ENCODE measurements at regions not wholly inside any gene's neighbourhood (a gene's known extent, or its start where the extent isn't known, plus 50 kb on each side); places are given as distances from the start of the nearest gene placed in this dataset.
"Not testable (repeated sequence)": the region's sequence is repeated elsewhere in the genome, so short reads cannot be mapped to it uniquely, and the experiment has no call there.

DNA sequence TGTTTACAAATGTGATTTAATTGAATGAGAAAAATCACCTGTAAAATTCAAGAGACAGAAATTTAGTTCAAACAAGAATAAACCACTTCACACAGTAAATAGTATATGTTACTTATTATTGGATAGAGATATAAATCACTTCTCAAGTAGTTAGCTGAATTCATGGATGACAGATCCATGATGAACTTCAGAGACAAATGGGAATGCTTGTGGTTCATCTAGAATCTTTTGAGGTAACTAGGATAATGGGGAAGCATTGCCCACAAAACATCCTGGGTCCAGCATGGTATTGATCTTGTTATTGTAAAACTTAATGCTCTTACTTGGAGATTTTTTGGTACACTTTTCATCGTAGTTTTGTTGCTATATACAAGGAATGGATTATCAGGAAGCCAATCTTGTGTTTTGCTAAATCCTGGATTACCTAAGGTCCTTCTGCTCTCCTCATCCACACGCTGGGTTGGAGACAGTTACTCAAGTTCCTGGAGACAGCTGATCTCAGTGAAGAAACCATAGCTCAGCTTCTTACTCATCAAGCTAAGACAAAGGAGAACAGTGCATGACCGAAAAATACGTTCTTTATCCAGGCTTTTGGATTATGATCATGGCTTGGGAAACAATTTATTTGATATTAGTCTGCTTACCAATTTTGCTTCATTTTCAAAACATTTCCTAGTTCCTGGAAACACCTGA is 142.5 kb upstream of the PREP start:
- intact Hi-C loops (cut with micrococcal nuclease), result no loop called here
- peaks cover 28% of the 10 kb centered on the region for H3K27me3 Mint-ChIP-seq (ENCODE audit: insufficient read depth)
- H3K9me3 Mint-ChIP-seq, result no peaks in the 10 kb centered on the region
- DNase-seq (ENCODE audit: low spot score), result no peak
- H3K27ac Mint-ChIP-seq, result no peak overlapping the region
- H3K36me3 Mint-ChIP-seq (ENCODE audit: low read depth), result no peaks in the 10 kb centered on the region
- H3K4me1 Mint-ChIP-seq (ENCODE audit: low read depth), result no peaks in the 10 kb centered on the region
- no peak overlapping the region for H3K4me3 Mint-ChIP-seq

DNA sequence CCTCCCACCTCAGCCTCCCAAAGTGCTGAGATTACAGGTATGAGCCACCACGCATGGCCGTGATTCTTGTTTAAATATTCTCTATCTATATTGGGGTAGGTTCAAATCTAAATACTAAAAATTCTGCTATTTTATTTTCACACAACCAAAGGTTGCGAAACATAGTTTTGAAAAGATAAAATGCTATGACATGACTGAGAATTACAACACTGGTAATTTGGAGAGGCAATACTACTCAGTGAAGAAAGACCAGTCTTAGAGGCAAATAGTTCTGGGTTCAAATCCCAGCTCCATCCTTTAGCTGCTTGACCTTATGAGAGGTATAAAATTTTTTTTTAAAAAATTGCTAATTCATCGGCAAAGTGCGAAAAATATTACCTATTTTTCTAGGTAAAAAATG is 137.0 kb upstream of the PREP start:
- H3K36me3 Mint-ChIP-seq (ENCODE audit: low read depth), result no peaks in the 10 kb centered on the region
- H3K27ac Mint-ChIP-seq, result no peak overlapping the region
- no peak for DNase-seq (ENCODE audit: low spot score)
- intact Hi-C loops (cut with micrococcal nuclease), result no loop called here
- no peaks in the 10 kb centered on the region for H3K4me1 Mint-ChIP-seq (ENCODE audit: low read depth)
- peaks cover 21% of the 10 kb centered on the region for H3K27me3 Mint-ChIP-seq (ENCODE audit: insufficient read depth)
- no peak overlapping the region for H3K4me3 Mint-ChIP-seq
- H3K9me3 Mint-ChIP-seq, result no peaks in the 10 kb centered on the region

DNA sequence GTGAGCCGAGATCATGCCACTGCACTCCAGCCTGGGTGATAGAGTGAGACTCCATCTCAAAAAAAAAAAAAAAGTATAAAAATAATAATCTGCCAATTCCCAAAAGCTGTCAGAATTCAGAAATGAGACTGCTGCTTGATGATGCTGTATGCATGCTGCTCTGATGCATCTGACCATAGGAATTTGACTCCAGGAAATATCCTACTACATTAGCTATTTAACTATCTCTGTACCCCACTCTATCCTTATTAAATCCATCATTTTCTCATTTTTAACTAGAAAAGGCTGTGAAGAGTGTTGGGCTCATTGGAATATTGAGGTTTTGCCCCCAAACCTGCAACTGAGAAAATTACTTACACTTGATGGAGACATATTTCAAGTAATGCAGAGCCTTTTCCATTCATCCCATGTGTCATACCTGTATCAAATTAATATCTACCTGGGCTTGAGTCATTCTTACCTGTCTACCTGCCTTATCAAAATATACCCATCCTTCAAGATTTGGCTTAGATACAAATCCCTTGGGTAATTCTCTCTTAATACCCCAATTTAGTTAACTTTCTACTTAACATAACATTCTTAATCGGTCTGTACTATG is 135.2 kb upstream of the PREP start:
- no peak for DNase-seq (ENCODE audit: low spot score)
- H3K27ac Mint-ChIP-seq, result peak overlapping the region; percentile 0
- H3K4me1 Mint-ChIP-seq (ENCODE audit: low read depth), result no peaks in the 10 kb centered on the region
- intact Hi-C loops (cut with micrococcal nuclease), result no loop called here
- no peaks in the 10 kb centered on the region for H3K36me3 Mint-ChIP-seq (ENCODE audit: low read depth)
- peaks cover 23% of the 10 kb centered on the region for H3K27me3 Mint-ChIP-seq (ENCODE audit: insufficient read depth)
- no peak overlapping the region for H3K4me3 Mint-ChIP-seq
- H3K9me3 Mint-ChIP-seq, result no peaks in the 10 kb centered on the region

DNA sequence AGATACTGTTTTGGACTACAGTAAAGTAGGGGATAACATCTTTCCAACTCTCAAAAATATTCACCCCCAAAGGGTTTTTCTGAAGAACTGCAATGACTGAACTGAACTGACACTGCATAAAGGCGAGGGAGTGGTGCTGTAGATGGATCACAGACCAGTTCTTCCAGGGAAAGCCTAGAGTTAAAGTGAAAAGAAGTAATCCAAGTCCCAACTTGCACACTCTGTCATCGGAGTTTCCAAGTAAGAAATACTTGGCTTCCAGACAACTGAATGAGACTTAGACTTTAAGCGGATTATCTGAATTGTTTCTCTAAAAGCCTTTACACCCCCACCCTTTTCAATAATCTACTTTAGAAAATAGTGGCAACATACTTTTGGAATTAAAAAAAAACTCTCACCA is 134.1 kb upstream of the PREP start:
- Mint-ChIP-seq H3K4me1 (ENCODE audit: low read depth) (no peaks in the 10 kb centered on the region), H3K9me3 (no peaks in the 10 kb centered on the region), H3K27me3 (ENCODE audit: insufficient read depth) (peaks cover 32% of the 10 kb centered on the region), H3K4me3 (no peak overlapping the region), H3K27ac (no peak overlapping the region), H3K36me3 (ENCODE audit: low read depth) (no peaks in the 10 kb centered on the region)
- DNase-seq (ENCODE audit: low spot score), result no peak
- intact Hi-C loops (cut with micrococcal nuclease), result no loop called here

DNA sequence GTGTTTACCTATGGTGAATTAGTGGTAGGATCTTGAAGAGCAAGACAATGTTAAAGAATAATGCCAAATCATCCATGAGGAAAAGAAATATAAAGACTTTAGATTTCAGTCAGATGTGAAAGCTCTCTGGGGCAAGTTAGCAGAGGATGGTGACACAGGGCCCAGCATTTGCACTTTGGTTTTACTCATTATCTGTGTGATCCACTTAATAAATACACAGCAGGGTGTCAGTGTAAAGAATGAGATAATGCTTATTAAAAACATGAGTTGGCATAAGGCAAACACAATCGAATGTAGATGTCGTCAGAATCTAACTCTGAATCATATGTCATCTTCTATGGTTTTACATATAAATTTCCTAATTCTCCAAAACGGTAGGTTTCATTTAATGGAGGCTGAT is 130.4 kb upstream of the PREP start:
- DNase-seq (ENCODE audit: low spot score), result no peak
- Mint-ChIP-seq H3K4me1 (ENCODE audit: low read depth) (no peaks in the 10 kb centered on the region), H3K27me3 (ENCODE audit: insufficient read depth) (peaks cover 36% of the 10 kb centered on the region), H3K36me3 (ENCODE audit: low read depth) (peaks cover 4% of the 10 kb centered on the region), H3K4me3 (no peak overlapping the region), H3K27ac (no peak overlapping the region), H3K9me3 (peaks cover 5% of the 10 kb centered on the region)
- intact Hi-C loops (cut with micrococcal nuclease), result no loop called here

DNA sequence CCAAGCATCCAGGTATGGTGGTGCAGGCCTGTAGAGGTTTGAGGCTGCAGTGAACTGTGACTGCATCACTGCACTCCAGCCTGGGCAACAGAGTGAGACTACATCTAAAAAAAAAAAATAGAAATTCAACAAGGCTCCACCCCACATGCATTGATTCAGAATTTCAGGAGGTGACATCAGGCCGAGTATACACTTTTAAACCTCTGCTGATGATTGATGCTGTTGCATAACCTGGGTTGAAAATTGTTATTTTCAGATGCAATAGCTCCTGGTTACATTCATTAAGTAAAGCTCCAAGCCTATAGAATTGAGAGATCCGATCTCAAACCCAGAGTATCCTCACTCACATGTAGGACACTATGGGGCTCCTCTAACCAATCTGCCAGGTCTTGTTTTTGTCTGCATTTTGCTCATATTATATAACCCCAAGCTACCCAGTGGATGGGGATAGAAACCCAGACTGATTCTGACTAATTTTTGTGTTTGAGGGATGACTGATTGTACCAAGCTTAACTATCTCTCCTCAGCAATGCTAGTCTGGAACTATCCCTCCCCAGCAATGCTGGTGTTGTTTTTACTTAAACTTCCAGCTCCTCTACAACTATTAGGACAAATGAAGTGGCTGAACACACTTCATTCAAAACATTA is 123.5 kb upstream of the PREP start:
- H3K4me1 Mint-ChIP-seq (ENCODE audit: low read depth), result peaks cover 10% of the 10 kb centered on the region
- intact Hi-C loops (cut with micrococcal nuclease), result no loop called here
- DNase-seq (ENCODE audit: low spot score), result no peak
- peaks cover 7% of the 10 kb centered on the region for H3K9me3 Mint-ChIP-seq
- peaks cover 8% of the 10 kb centered on the region for H3K27me3 Mint-ChIP-seq (ENCODE audit: insufficient read depth)
- H3K27ac Mint-ChIP-seq, result no peak overlapping the region
- no peak overlapping the region for H3K4me3 Mint-ChIP-seq
- H3K36me3 Mint-ChIP-seq (ENCODE audit: low read depth), result peaks cover 8% of the 10 kb centered on the region

DNA sequence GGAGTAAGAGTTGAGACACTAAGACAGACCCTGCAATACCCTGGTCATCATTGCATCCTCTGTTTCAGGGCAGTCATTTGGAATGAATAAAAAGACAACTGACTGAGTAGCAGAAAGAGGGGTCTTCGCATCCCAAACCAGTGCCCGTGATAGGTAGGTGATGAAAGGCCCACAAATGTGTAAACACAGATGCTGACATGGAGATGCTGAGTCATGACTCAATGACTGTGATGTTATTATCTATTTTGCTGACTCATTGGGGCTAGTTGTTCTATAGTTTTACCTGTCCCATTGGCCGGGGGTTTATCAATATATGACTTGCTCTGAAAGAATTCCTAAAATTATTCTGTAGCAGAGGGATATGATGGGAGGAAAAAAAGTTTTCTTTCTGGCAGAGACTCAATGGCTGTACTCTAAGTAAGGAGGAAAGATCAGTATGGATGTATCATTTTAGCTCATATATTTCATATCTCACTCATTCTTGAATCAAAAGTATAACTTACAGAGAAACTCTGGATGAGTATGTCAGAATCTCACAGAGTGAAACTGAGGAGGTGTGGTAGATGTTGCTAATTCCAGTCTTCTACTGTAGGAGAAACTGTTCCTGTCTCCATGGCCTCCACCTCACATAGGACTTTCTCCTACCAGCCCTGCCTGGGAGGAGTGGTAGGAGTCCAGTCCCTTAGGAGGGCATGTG is 119.9 kb upstream of the PREP start:
- peaks cover 7% of the 10 kb centered on the region for H3K36me3 Mint-ChIP-seq (ENCODE audit: low read depth)
- H3K27me3 Mint-ChIP-seq (ENCODE audit: insufficient read depth), result peaks cover 5% of the 10 kb centered on the region
- no peak overlapping the region for H3K4me3 Mint-ChIP-seq
- H3K9me3 Mint-ChIP-seq, result peaks cover 7% of the 10 kb centered on the region
- intact Hi-C loops (cut with micrococcal nuclease), result no loop called here
- H3K27ac Mint-ChIP-seq, result no peak overlapping the region
- no peak for DNase-seq (ENCODE audit: low spot score)
- H3K4me1 Mint-ChIP-seq (ENCODE audit: low read depth), result peaks cover 10% of the 10 kb centered on the region

DNA sequence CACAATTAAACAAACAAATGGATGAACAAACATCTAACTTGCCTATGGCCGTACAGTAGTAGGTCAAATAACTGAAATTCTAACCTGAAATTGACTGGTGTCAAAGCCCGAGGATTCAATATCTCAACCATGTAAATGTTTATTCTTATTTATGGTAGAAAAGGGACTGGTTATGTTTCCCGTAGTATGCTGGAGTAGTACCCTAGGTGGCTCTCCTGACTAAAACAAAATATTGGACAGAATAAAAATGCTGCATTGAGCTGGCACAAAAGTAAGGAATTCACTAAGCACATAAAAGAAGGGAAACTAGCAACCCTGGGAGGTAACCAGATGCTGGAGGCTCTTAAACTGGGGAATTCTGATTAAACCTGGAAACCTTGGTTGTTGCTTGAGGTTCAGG is 117.1 kb upstream of the PREP start:
- peaks cover 10% of the 10 kb centered on the region for H3K36me3 Mint-ChIP-seq (ENCODE audit: low read depth)
- peaks cover 11% of the 10 kb centered on the region for H3K27me3 Mint-ChIP-seq (ENCODE audit: insufficient read depth)
- peaks cover 10% of the 10 kb centered on the region for H3K4me1 Mint-ChIP-seq (ENCODE audit: low read depth)
- H3K27ac Mint-ChIP-seq, result no peak overlapping the region
- peaks cover 14% of the 10 kb centered on the region for H3K9me3 Mint-ChIP-seq
- intact Hi-C loops (cut with micrococcal nuclease), result no loop called here
- DNase-seq (ENCODE audit: low spot score), result no peak
- no peak overlapping the region for H3K4me3 Mint-ChIP-seq

DNA sequence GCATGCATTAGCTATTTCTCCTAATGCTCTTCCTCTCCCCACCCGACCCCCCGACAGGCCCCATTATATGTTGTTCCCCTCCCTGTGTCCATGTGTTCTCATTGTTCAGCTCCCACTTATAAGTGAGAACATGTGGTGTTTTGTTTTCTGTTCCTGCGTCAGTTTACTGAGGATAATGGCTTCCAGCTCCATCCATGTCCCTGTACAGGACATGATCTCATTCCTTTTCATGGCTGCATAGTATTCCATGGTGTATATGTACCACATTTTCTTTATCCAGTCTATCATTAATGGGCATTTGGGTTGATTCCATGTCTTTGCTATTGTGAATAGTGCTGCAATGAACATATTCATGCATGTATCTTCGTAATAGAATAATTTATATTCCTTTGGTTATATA is 116.1 kb upstream of the PREP start:
- H3K36me3 Mint-ChIP-seq (ENCODE audit: low read depth); H3K27ac Mint-ChIP-seq; H3K4me1 Mint-ChIP-seq (ENCODE audit: low read depth); H3K4me3 Mint-ChIP-seq; DNase-seq (ENCODE audit: low spot score); intact Hi-C loops (cut with micrococcal nuclease): not testable (repeated sequence)
- H3K9me3 Mint-ChIP-seq, result peaks cover 14% of the 10 kb centered on the region
- peaks cover 12% of the 10 kb centered on the region for H3K27me3 Mint-ChIP-seq (ENCODE audit: insufficient read depth)

DNA sequence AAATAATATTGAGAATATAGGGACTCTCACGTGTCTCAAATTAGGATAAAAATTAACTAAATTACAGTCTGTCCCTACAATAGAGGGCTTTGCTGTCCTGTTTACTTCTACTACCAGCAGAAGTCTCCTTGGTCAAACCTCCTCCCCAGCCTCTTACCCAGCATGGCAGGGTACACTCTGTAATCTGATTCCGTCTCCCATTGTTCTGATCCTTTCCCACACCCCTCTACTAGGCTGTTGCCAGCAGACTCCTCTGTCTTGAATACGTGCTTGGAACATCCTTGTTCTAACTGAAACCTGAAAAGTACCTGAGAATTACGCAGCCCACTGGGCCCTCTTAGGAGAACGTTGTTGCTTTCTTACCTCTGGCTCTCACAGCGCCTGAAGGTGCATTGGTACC is 112.2 kb upstream of the PREP start:
- Mint-ChIP-seq H3K9me3 (peaks cover 14% of the 10 kb centered on the region), H3K36me3 (ENCODE audit: low read depth) (peaks cover 6% of the 10 kb centered on the region), H3K27me3 (ENCODE audit: insufficient read depth) (peaks cover 14% of the 10 kb centered on the region), H3K4me3 (no peak overlapping the region), H3K4me1 (ENCODE audit: low read depth) (peaks cover 24% of the 10 kb centered on the region), H3K27ac (no peak overlapping the region)
- intact Hi-C loops (cut with micrococcal nuclease), result no loop called here
- no peak for DNase-seq (ENCODE audit: low spot score)

DNA sequence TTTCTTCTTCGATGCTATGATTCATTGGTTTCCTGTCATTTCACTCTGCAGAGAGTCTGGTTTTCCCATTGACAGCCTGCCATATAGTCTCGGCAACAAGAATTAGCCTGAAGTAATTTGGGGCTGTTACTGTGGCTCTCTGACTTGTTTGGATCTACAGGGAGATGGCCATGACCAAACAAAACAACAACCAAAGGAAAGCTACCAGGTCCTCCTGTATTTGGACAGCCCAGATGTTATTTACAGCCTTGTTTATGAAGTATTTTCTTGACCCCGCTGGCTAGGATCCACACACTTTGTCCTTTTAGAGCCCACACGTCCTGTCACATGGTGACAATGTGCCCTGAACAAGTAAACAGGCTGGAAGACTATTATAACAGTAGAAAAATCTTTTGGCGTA is 111.4 kb upstream of the PREP start:
- peaks cover 28% of the 10 kb centered on the region for H3K4me1 Mint-ChIP-seq (ENCODE audit: low read depth)
- H3K36me3 Mint-ChIP-seq (ENCODE audit: low read depth), result peaks cover 6% of the 10 kb centered on the region
- no peak for DNase-seq (ENCODE audit: low spot score)
- no peak overlapping the region for H3K27ac Mint-ChIP-seq
- intact Hi-C loops (cut with micrococcal nuclease), result loop anchor here (5.0 kb wide), 1 partner anchor 48 kb away; no protein-coding TSS in a partner anchor
- H3K27me3 Mint-ChIP-seq (ENCODE audit: insufficient read depth), result peaks cover 17% of the 10 kb centered on the region
- no peak overlapping the region for H3K4me3 Mint-ChIP-seq
- peaks cover 14% of the 10 kb centered on the region for H3K9me3 Mint-ChIP-seq

DNA sequence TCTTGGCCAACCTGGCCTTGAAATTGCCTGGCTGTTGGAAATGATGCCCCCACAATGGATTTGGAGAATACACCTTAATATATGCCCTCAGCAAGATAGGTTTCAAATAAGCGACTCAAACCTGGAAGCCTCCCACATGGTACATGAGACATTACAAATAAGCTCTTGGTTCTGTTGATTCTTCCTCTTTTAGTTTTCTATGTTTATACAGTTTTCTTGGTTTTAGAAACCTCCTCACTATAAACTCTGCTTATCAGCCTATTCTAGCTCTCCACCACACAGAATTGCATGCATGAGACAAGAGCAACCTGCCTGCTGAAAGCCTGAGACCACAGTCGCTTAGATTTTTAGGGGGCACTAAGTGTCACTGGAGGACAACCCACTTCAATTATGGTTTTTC is 108.8 kb upstream of the PREP start:
- Mint-ChIP-seq H3K4me3 (no peak overlapping the region), H3K9me3 (peaks cover 5% of the 10 kb centered on the region), H3K27me3 (ENCODE audit: insufficient read depth) (peaks cover 24% of the 10 kb centered on the region), H3K27ac (peak overlapping the region; percentile 59), H3K36me3 (ENCODE audit: low read depth) (no peaks in the 10 kb centered on the region), H3K4me1 (ENCODE audit: low read depth) (peaks cover 32% of the 10 kb centered on the region)
- no peak for DNase-seq (ENCODE audit: low spot score)
- intact Hi-C loops (cut with micrococcal nuclease), result loop anchor here (1.0 to 5.0 kb wide), 2 partner anchors 51 to 135 kb away; no protein-coding TSS in a partner anchor

DNA sequence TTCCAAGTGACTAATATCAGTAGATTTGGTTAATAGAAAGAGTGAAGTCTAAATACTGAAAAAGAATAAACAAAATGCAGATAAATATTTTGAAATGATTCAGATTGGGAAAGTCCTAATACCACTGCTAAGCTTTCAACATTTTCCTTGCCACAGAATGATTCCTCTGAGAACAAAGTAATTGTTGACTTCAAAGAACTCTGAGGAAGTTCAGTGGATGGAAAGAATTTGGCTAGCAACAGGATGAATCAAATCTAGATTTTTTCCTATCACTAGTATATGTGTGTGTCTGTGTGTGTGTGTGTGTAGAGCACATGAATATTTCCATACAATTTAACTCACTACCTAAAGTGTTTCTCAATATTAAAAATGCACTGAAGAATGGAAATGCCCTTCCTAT is 107.9 kb upstream of the PREP start:
- intact Hi-C loops (cut with micrococcal nuclease), result loop anchor here (1.0 to 5.0 kb wide), 3 partner anchors 17 to 136 kb away; no protein-coding TSS in a partner anchor
- H3K9me3 Mint-ChIP-seq, result peaks cover 6% of the 10 kb centered on the region
- peaks cover 32% of the 10 kb centered on the region for H3K4me1 Mint-ChIP-seq (ENCODE audit: low read depth)
- H3K27ac Mint-ChIP-seq, result peak overlapping the region; percentile 16
- H3K4me3 Mint-ChIP-seq, result no peak overlapping the region
- peaks cover 28% of the 10 kb centered on the region for H3K27me3 Mint-ChIP-seq (ENCODE audit: insufficient read depth)
- DNase-seq (ENCODE audit: low spot score), result no peak
- no peaks in the 10 kb centered on the region for H3K36me3 Mint-ChIP-seq (ENCODE audit: low read depth)
